ENCODE measurements at regions not wholly inside any gene's neighbourhood (a gene's known extent, or its start where the extent isn't known, plus 50 kb on each side); places are given as distances from the start of the nearest gene placed in this dataset.

GRCh38 chr10:78852466-78853240, 216.1 kb upstream of the ZMIZ1 start:
- peak; percentile 40 for TF ChIP-seq CTCF (IDR thresholded peaks at IDR 0.05)
- TF ChIP-seq GABPA (IDR thresholded peaks at IDR 0.05; ENCODE audit: low read depth), result no peak
- TF ChIP-seq POLR2AphosphoS5 (IDR thresholded peaks at IDR 0.05; ENCODE audit: low read depth, low read length), result no peak
- TF ChIP-seq MEF2A (IDR thresholded peaks at IDR 0.05; ENCODE audit: borderline replicate concordance, low read depth), result no peak
- TF ChIP-seq EZH2phosphoT487 (IDR thresholded peaks at IDR 0.05; ENCODE audit: borderline replicate concordance, low read depth), result no peak
- TF ChIP-seq NFIC (IDR thresholded peaks at IDR 0.05; ENCODE audit: borderline replicate concordance), result no peak
- no peak for TF ChIP-seq IRF3 (IDR thresholded peaks at IDR 0.05; ENCODE audit: low read depth, low read length)
